22Rv1 (cell line): ENCODE measurements at regions not wholly inside any gene's neighbourhood (a gene's known extent, or its start where the extent isn't known, plus 50 kb on each side); places are given as distances from the start of the nearest gene placed in this dataset.
"Not testable (repeated sequence)": the region's sequence is repeated elsewhere in the genome, so short reads cannot be mapped to it uniquely, and the experiment has no call there.

Experiments
- H3K27ac ChIP-seq: fragments of 450-650 bp; 2 replicates; pipeline ENCODE4 v1.5.1; 2017
- ZFX ChIP-seq: fragments of 450-650 bp; IDR thresholded peaks from 2 replicates; pipeline ENCODE4 v1.6.1; 2017; ENCODE audit warnings: antibody characterized with exemption, borderline replicate concordance
- TF ChIP-seq, protein P1 (sequence below): fragments of 450-650 bp; IDR thresholded peaks from 2 replicates; pipeline ENCODE4 v1.5.1; 2017; ENCODE audit warnings: mild to moderate bottlenecking

GRCh38 chr5:103693517-103693916 is 130.9 kb upstream of the NUDT12 start:
- TF ChIP-seq, protein P1, sequence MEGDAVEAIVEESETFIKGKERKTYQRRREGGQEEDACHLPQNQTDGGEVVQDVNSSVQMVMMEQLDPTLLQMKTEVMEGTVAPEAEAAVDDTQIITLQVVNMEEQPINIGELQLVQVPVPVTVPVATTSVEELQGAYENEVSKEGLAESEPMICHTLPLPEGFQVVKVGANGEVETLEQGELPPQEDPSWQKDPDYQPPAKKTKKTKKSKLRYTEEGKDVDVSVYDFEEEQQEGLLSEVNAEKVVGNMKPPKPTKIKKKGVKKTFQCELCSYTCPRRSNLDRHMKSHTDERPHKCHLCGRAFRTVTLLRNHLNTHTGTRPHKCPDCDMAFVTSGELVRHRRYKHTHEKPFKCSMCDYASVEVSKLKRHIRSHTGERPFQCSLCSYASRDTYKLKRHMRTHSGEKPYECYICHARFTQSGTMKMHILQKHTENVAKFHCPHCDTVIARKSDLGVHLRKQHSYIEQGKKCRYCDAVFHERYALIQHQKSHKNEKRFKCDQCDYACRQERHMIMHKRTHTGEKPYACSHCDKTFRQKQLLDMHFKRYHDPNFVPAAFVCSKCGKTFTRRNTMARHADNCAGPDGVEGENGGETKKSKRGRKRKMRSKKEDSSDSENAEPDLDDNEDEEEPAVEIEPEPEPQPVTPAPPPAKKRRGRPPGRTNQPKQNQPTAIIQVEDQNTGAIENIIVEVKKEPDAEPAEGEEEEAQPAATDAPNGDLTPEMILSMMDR: no peak
- TF ChIP-seq ZFX: no peak
- no peak overlapping the region for H3K27ac ChIP-seq

GRCh38 chr5:103690676-103691075 is 128.1 kb upstream of the NUDT12 start:
- no peak overlapping the region for H3K27ac ChIP-seq
- TF ChIP-seq, protein P1: no peak
- TF ChIP-seq ZFX: no peak

- TF ChIP-seq ZFX: no peak
- TF ChIP-seq, protein P1: no peak
Observed at GRCh38 chr5:103679873-103680272, 117.3 kb upstream of the NUDT12 start.

GRCh38 chr5:103676198-103676597 is 113.6 kb upstream of the NUDT12 start:
- not testable (repeated sequence) for H3K27ac ChIP-seq

More at GRCh38 chr5:103679873-103680272, 117.3 kb upstream of the NUDT12 start:
- H3K27ac ChIP-seq: no peak overlapping the region

DNA sequence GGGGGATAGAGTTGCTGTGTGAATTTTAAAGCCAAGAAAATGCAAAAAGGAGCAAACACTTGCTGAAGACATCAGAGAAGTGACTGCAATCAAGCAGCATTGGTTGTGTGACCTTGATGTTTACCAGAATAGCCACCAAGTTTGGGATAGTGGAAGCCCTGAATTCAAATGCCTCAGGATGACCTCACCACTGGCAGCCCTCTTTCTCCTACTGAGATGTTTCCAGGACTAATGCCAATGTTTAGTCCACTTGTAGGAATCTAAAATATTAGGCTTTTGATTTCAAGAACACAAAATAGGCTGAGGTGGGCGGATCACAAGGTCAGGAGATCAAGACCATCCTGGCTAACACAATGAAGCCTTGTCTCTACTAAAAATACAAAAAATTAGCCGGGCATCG is 112.2 kb upstream of the NUDT12 start:
- TF ChIP-seq ZFX: no peak
- TF ChIP-seq, protein P1: no peak
- 0 out of 2 replicates have a peak overlapping the region, but pooled peaks have one; percentile 3 for H3K27ac ChIP-seq

DNA sequence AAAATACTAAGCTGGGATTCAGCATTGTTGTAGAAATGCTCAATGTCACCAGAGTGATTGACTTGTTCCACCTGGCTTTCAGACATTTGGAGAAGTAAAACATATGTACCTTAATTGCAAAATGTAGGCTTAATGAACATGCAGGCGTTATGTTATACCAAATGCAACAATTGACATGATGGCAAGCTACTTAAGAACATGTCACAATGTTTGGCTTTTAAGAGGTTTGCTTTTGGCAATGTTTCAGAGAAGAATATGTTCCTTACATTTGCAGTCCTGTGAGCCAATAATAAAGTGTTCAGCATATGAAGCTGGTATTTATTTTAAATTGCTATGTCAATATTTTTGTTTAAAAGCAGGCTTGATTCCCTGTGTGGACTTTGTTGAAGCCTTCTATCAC is 111.7 kb upstream of the NUDT12 start:
- 0 out of 2 replicates have a peak overlapping the region, but pooled peaks have one; percentile 3 for H3K27ac ChIP-seq
- no peak for TF ChIP-seq ZFX
- TF ChIP-seq, protein P1: no peak

GRCh38 chr5:103669615-103670014 is 107.0 kb upstream of the NUDT12 start:
- no peak for TF ChIP-seq ZFX
- TF ChIP-seq, protein P1: no peak

DNA sequence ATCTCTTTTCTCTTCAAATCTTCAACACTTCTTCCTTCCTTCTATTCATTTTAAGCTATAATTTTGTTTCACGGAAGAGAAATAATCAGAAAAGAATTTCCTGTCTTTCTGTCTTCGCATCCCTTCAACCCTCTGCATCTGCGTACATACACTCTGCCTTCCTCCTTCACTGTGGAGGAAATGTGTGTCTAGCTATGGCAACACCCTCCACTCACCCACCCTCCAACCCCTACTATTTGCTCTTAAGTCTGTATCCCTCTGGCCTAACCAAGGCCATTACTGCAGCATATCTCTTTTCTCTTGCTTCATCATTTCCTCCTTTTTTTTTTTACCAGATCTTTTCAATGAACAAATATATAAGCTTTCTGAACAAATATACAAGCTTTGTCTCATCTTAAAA is 105.7 kb upstream of the NUDT12 start:
- no peak for TF ChIP-seq ZFX
- TF ChIP-seq, protein P1: no peak

More at GRCh38 chr5:103669615-103670014, 107.0 kb upstream of the NUDT12 start:
- H3K27ac ChIP-seq: no peak overlapping the region

More for the DNA sequence above, 105.7 kb upstream of the NUDT12 start:
- no peak overlapping the region for H3K27ac ChIP-seq
